ENCODE measurements at regions not wholly inside any gene's neighbourhood (a gene's known extent, or its start where the extent isn't known, plus 50 kb on each side); places are given as distances from the start of the nearest gene placed in this dataset.

- no peak for DNase-seq (ENCODE audit: low read depth in 1 of 2, low spot score in 1 of 2)
- no peak overlapping the region for H3K4me2 ChIP-seq
- no peak overlapping the region for H3K27ac ChIP-seq
- no peaks in the 10 kb centered on the region for H3K9me3 ChIP-seq
- no peak overlapping the region for H3K4me3 ChIP-seq
- H3K4me1 ChIP-seq: no peaks in the 10 kb centered on the region
- CTCF ChIA-PET: interaction anchor here (0.6 kb wide), 1 partner anchor 48 kb away, joined by 3 read pairs; no protein-coding TSS in a partner anchor
- ATAC-seq: peak; percentile 50 to 67; a peak in 2 of 6 replicates
- no peak for FAIRE-seq
- TF ChIP-seq HOXB13 (CRISPR knock-in tag; IDR thresholded peaks at IDR 0.05; ENCODE audit: low read depth): no peak
- TF ChIP-seq E2F6 (IDR thresholded peaks at IDR 0.05; ENCODE audit: borderline replicate concordance, low read depth): no peak
- TF ChIP-seq EHF (CRISPR knock-in tag; IDR thresholded peaks at IDR 0.05): no peak
- TF ChIP-seq NFE2L2 (conservative IDR thresholded peaks at IDR 0.05; ENCODE audit: low read length): no peak
- TF ChIP-seq HDAC2 (IDR thresholded peaks at IDR 0.05): no peak
- no peak for TF ChIP-seq ESRRA (IDR thresholded peaks at IDR 0.05; ENCODE audit: borderline replicate concordance, low read length)
- no peak for TF ChIP-seq HMGXB4 (CRISPR knock-in tag; IDR thresholded peaks at IDR 0.05; ENCODE audit: borderline replicate concordance)
- no peak for TF ChIP-seq ELK1 (IDR thresholded peaks at IDR 0.05; ENCODE audit: low read depth, low read length)
- no peak for TF ChIP-seq BHLHE40 (IDR thresholded peaks at IDR 0.05; ENCODE audit: low read depth, low read length)
- no peak for TF ChIP-seq EHMT2 (IDR thresholded peaks at IDR 0.05; ENCODE audit: low read depth)
- WGBS (ENCODE audit: missing lambda C conversion rate): 51% methylated on average over 6 of the region's 6 CpGs
- POLR2A ChIA-PET: no interaction called here
Measured at GRCh38 chr12:111121840-111122239, 201.5 kb upstream of the MYL2 start.

GRCh38 chr12:111120578-111120977 is 200.2 kb upstream of the MYL2 start:
- FAIRE-seq (no peak), DNase-seq (ENCODE audit: low read depth in 1 of 2, low spot score in 1 of 2) (no peak), ATAC-seq (no peak)
- Histone ChIP-seq H3K27ac (no peak overlapping the region), H3K4me3 (no peak overlapping the region), H3K4me1 (no peaks in the 10 kb centered on the region), H3K9me3 (0 out of 3 replicates have a peak, but pooled peaks cover 3% of the 10 kb centered on the region), H3K4me2 (no peak overlapping the region)
- TF ChIP-seq MAZ (IDR thresholded peaks at IDR 0.05; ENCODE audit: borderline replicate concordance, low read depth, low read length) (no peak), HEYL (CRISPR knock-in tag; IDR thresholded peaks at IDR 0.05) (no peak), NR3C1 (IDR thresholded peaks at IDR 0.05) (no peak), POLR2A (IDR thresholded peaks at IDR 0.05; ENCODE audit: low read length) (no peak), TP53 (CRISPR knock-in tag; IDR thresholded peaks at IDR 0.05) (no peak)
- ChIA-PET CTCF (interaction anchor here (0.7 kb wide), 1 partner anchor 154 kb away, joined by 3 read pairs; no protein-coding TSS in a partner anchor), POLR2A (no interaction called here)
- WGBS (ENCODE audit: missing lambda C conversion rate): 36% methylated on average over 5 of the region's 5 CpGs

- FAIRE-seq (no peak), DNase-seq (ENCODE audit: low read depth in 1 of 2, low spot score in 1 of 2) (no peak), ATAC-seq (no peak)
- H3K27ac ChIP-seq: no peak overlapping the region
- H3K4me3 ChIP-seq: no peak overlapping the region
- H3K9me3 ChIP-seq: peaks cover 4% of the 10 kb centered on the region; the same call in 1 of the 3 replicates
- no peak overlapping the region for H3K4me2 ChIP-seq
- no peaks in the 10 kb centered on the region for H3K4me1 ChIP-seq
- CTCF ChIA-PET: interaction anchor here (1.6 kb wide), 1 partner anchor 180 kb away, joined by 4 read pairs; no protein-coding TSS in a partner anchor
- POLR2A ChIA-PET: no interaction called here
- 9% methylated on average over 1 of the region's 1 CpG for WGBS (ENCODE audit: missing lambda C conversion rate)
- TF ChIP-seq FOSB (CRISPR knock-in tag; IDR thresholded peaks at IDR 0.05) (no peak), ZFP36 (IDR thresholded peaks at IDR 0.05; ENCODE audit: borderline replicate concordance, partially characterized antibody) (no peak), RCOR1 (IDR thresholded peaks at IDR 0.05; ENCODE audit: low read depth, low read length) (no peak), BHLHE40 (IDR thresholded peaks at IDR 0.05; ENCODE audit: low read depth, low read length) (no peak), HES2 (IDR thresholded peaks at IDR 0.05) (no peak), FOXS1 (CRISPR knock-in tag; IDR thresholded peaks at IDR 0.05) (no peak), ATOH8 (CRISPR knock-in tag; IDR thresholded peaks at IDR 0.05; ENCODE audit: low read depth) (no peak), RARB (CRISPR knock-in tag; IDR thresholded peaks at IDR 0.05) (no peak), MAFK (IDR thresholded peaks at IDR 0.05; ENCODE audit: partially characterized antibody) (no peak), HOXA7 (CRISPR knock-in tag; IDR thresholded peaks at IDR 0.05) (no peak), USF2 (IDR thresholded peaks at IDR 0.05) (no peak), BCL3 (IDR thresholded peaks at IDR 0.05) (no peak), JUN (IDR thresholded peaks at IDR 0.05) (no peak), FOSL2 (IDR thresholded peaks at IDR 0.05) (no peak), FOSL2 (CRISPR knock-in tag; IDR thresholded peaks at IDR 0.05) (no peak), EP300 (IDR thresholded peaks at IDR 0.05) (no peak)
Measured at GRCh38 chr12:111117017-111117416, 196.6 kb upstream of the MYL2 start.

All from A549 (cell line).